Cardiac fibroblast (primary cell): ENCODE measurements at regions not wholly inside any gene's neighbourhood (a gene's known extent, or its start where the extent isn't known, plus 50 kb on each side); places are given as distances from the start of the nearest gene placed in this dataset.
A peak's percentile ranks its signal among the peaks of the same experiment; 100 is the strongest.

ENCODE experiments used
- DNase-seq, 2 donors: peaks; one replicate each; pipeline versions ENCODE4 v3.0.0 to v3.0.0-alpha.2; 2010; ENCODE audit warnings: low read depth in 2 of 2
- H3K4me3 ChIP-seq, 2 donors: replicated peaks in 1 of 2; 1 replicate in 1 of 2; 2 replicates in 1 of 2; pipeline ENCODE4 v1.5.1; 2011; ENCODE audit warnings: low read depth in 2 of 2, low read length in 2 of 2, mild to moderate bottlenecking in 2 of 2, moderate library complexity in 1 of 2
- TF ChIP-seq, protein P1 (sequence below): IDR thresholded peaks from one replicate; pipeline ENCODE4 v1.5.1; 2011; ENCODE audit warnings: low read depth, mild to moderate bottlenecking, low read length, inconsistent platforms

DNA sequence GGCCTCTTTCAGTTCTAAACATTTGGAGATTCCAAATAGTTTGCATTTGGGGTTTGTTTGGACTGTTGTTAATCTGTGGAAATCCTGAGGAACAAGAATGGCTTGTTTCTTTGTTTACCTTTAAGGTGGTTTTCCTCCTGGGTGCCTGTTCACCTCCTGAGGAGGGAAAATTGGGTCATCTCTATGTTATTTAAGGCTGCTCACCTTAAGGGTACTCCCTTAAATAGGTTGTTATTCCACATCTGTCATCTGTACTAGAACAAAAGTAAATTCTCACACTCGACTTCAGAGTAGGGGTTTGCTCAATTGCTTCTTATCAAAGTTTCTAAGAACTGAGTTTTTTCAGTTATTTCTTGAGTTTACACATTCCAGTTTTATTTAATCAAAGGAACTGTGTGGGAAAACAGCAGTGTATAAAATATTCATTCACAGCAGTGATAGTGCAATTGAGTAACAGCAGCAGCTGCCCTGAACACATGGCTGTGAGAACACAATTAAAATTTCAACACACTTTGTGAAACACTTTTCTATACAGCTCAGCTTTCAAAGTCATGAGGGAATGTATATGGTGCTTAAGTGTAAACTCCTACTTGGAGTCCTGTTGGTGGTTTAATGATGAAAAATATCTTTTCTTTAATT lies 238.5 kb upstream of the PGRMC2 start:
- TF ChIP-seq, protein P1, sequence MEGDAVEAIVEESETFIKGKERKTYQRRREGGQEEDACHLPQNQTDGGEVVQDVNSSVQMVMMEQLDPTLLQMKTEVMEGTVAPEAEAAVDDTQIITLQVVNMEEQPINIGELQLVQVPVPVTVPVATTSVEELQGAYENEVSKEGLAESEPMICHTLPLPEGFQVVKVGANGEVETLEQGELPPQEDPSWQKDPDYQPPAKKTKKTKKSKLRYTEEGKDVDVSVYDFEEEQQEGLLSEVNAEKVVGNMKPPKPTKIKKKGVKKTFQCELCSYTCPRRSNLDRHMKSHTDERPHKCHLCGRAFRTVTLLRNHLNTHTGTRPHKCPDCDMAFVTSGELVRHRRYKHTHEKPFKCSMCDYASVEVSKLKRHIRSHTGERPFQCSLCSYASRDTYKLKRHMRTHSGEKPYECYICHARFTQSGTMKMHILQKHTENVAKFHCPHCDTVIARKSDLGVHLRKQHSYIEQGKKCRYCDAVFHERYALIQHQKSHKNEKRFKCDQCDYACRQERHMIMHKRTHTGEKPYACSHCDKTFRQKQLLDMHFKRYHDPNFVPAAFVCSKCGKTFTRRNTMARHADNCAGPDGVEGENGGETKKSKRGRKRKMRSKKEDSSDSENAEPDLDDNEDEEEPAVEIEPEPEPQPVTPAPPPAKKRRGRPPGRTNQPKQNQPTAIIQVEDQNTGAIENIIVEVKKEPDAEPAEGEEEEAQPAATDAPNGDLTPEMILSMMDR = no peak
- peak; percentile 68 to 81 for DNase-seq
- H3K4me3 ChIP-seq = no peak overlapping the region

DNA sequence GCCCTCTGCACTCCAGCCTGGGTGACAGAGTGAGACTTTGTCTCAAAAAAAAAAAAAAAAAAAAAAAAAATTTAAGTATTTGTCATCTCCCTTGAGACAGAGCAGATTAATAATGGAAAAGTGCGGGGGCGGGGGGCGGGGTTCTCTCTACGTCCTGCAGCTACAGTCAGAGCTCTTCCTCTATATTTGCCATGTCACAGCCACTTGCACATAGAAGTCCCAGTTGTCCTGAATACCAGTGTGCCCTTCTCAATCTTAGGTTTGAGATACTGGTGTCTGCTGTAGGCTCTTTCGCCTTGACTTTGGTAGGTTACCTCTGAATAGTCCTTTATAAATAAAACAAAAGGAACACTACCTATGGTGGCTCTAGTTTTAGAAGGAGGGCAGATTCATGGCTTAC lies 237.8 kb upstream of the PGRMC2 start:
- TF ChIP-seq, protein P1 = no peak
- H3K4me3 ChIP-seq = no peak overlapping the region
- DNase-seq = peak; percentile 65 to 86

- TF ChIP-seq, protein P1 = no peak
- peak; percentile 95 to 96 for DNase-seq
- H3K4me3 ChIP-seq = no peak overlapping the region
Observed at GRCh38 chr4:128524311-128524710, 236.7 kb upstream of the PGRMC2 start.

DNA sequence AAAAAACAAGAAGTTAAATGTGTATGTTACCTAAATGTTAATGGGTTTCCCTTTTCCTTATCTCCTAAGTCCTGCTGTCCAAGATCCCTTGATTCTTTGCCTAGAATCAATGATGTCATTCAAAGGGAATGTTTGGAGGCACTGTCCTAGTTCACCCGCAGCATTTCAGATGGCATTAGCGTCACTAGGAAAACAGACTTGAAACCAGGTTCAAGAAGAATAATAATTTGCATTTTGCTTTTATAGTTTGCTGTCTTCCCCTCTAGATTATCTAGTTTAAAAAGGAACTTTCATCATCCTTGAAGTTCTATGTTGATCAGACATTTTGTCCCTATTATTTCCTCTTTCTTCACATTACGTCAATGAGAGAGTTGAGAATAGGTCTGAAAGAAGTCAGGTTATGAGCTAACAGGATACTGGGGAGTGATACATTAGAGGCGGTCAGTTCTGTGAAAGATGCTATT lies 234.1 kb upstream of the PGRMC2 start:
- TF ChIP-seq, protein P1 = no peak
- peak; percentile 69 for DNase-seq
- no peak overlapping the region for H3K4me3 ChIP-seq

DNA sequence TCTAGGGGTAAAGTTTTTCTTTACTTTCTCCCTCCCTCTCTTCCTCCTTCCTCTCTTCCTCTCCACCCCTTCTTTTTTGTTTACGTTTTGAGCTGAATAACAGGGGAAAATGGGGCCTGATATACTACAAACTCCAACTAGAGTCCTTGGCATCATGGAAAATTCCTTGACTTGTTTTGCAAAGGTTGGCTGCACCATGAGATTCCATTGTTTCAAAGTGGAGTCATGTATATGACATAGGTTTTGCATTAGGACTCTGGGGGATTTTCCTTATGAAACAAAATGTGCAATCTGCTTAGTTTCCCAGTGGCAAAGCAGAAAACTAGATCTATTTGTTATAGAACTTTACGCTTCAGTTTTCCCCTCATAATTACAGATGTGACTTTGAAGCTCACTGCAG lies 233.5 kb upstream of the PGRMC2 start:
- TF ChIP-seq, protein P1 = no peak
- DNase-seq = peak; percentile 79 to 80
- H3K4me3 ChIP-seq = no peak overlapping the region

DNA sequence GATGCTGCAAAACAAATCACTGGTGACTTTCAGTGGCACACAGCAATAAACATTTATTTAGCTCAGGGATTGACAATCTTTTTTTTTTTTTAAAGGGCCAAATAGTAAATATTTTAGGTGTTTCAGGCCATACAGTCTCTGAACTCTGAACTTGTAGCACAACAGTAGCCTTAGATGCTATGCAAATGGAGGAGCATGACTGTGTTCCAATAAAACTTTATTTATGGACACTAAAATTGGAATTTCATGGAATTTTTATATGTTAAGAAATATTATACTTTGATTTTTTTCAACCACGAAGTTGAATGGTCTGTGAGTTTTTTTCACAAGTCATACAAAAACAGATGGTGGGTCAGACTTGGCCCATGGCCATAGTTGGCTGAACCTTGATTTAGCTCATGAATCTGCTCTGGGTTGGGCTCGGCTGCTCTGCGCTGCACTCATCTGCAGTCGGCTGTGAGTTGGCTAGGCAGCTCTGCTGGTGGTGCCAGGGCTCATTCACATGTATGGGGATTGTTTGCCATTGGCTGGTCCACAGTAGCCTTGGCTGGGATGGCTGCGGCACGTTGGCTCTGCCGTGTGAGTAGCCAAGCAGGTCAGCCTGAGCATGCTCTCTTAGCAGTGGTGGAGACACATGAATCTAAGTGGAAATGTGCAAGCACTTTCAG lies 231.7 kb upstream of the PGRMC2 start:
- no peak overlapping the region for H3K4me3 ChIP-seq
- DNase-seq = peak; percentile 62 to 63
- TF ChIP-seq, protein P1 = no peak
